ENCODE measurements at regions not wholly inside any gene's neighbourhood (a gene's known extent, or its start where the extent isn't known, plus 50 kb on each side); places are given as distances from the start of the nearest gene placed in this dataset.

DNA sequence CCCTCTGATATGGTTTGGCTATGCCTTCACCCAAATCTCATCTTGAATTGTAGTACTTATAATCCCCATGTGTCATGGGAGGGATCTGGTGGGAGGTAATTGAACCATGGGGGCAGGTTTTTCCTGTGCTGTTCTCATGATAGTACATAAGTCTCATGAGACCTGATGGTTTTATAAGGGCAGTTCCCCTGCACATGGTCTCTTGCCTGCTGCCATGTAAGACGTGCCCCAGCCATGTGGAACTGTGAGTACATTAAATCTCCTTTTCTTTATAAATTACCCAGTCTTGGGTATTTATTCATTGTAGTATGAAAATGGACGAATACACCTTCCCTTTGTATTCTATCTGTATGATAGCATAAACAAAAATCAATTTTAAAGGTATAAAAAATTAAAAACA is 333.4 kb upstream of the FBXO33 start:
- no peaks in the 10 kb centered on the region for H4K20me1 ChIP-seq (ENCODE audit: insufficient read depth, low read length)
- Mint-ChIP-seq H3K4me3 (no peak overlapping the region), H3K9me3 (peaks cover 0 to 6% (median 0%) of the 10 kb centered on the region in 7 donors), H3K36me3 (no peaks in the 10 kb centered on the region), H3K4me1 (peaks cover 5% of the 10 kb centered on the region), H3K27me3 (ENCODE audit: low read depth in 3 of 3) (peaks cover 0 to 2% (median 0%) of the 10 kb centered on the region in 3 donors), H3K27ac (no peak overlapping the region)
- H3K4me1 ChIP-seq (ENCODE audit: control insufficient read depth in 1 of 2, insufficient read depth in 2 of 2, low read length in 2 of 2), result no peaks in the 10 kb centered on the region
- H3K4me2 ChIP-seq (replicated peaks; ENCODE audit: extremely low read depth, low read length, poor library complexity, severe bottlenecking), result no peak overlapping the region
- H3K36me3 ChIP-seq (replicated peaks in 1 of 2; ENCODE audit: control insufficient read depth in 1 of 2, insufficient read depth in 2 of 2, low read length in 2 of 2), result no peaks in the 10 kb centered on the region
- H3K9me3 ChIP-seq (replicated peaks in 1 of 2; ENCODE audit: control insufficient read depth in 1 of 2, insufficient read depth in 1 of 2, low read length in 2 of 2), result no peaks in the 10 kb centered on the region
- TF ChIP-seq, protein P1, sequence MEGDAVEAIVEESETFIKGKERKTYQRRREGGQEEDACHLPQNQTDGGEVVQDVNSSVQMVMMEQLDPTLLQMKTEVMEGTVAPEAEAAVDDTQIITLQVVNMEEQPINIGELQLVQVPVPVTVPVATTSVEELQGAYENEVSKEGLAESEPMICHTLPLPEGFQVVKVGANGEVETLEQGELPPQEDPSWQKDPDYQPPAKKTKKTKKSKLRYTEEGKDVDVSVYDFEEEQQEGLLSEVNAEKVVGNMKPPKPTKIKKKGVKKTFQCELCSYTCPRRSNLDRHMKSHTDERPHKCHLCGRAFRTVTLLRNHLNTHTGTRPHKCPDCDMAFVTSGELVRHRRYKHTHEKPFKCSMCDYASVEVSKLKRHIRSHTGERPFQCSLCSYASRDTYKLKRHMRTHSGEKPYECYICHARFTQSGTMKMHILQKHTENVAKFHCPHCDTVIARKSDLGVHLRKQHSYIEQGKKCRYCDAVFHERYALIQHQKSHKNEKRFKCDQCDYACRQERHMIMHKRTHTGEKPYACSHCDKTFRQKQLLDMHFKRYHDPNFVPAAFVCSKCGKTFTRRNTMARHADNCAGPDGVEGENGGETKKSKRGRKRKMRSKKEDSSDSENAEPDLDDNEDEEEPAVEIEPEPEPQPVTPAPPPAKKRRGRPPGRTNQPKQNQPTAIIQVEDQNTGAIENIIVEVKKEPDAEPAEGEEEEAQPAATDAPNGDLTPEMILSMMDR (IDR thresholded peaks at IDR 0.05), result no peak
- H3K4me3 ChIP-seq (replicated peaks in 1 of 3; ENCODE audit: low read depth in 2 of 3, low read length in 3 of 3), result no peak overlapping the region
- no CpG with 5 or more reads among the region's 2 CpGs for WGBS (ENCODE audit: insufficient coverage)
- H2AFZ ChIP-seq (ENCODE audit: insufficient read depth, low read depth, low read length, poor library complexity, severe bottlenecking), result no peak overlapping the region
- H3K27me3 ChIP-seq (ENCODE audit: control insufficient read depth in 2 of 2, insufficient read depth in 2 of 2, low read length in 2 of 2), result no peaks in the 10 kb centered on the region
- H3K9ac ChIP-seq (ENCODE audit: insufficient read depth, low read length, poor library complexity, severe bottlenecking), result no peak overlapping the region
- intact Hi-C loops (cut with micrococcal nuclease), result no loop called here
- DNase-seq, result no peak
- H3K27ac ChIP-seq (ENCODE audit: low read depth in 1 of 2, low read length in 2 of 2), result no peak overlapping the region
- H3K79me2 ChIP-seq (ENCODE audit: insufficient read depth, low read length), result no peaks in the 10 kb centered on the region

DNA sequence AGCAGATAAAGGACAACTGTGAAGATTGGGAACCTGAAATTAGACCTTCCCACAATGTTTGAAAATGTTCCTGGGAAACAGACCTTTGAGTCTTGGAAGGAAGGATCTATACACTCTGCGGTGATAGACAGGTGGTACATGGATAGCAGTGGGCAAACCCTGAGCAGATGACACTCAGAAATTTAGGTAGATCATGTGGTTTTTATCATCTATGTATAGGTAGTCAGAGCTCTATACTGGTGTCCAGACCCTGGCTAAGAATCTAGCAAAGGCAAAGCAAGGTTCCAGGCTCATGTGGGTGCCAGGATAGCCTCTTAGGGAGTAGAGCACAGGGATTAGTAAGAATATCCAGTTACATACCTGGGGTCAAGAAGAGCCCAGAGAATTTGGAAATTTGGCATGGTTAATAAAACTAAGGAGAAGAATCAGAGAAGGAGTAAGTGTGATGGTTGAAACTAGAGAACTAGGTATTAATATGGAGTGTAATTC is 331.2 kb upstream of the FBXO33 start:
- H4K20me1 ChIP-seq (ENCODE audit: insufficient read depth, low read length), result no peaks in the 10 kb centered on the region
- no peak for DNase-seq
- no peak overlapping the region for H3K9ac ChIP-seq (ENCODE audit: insufficient read depth, low read length, poor library complexity, severe bottlenecking)
- 100% methylated on average over 1 of the region's 1 CpG for WGBS (ENCODE audit: insufficient coverage)
- peaks cover 0 to 2% (median 0%) of the 10 kb centered on the region in 3 donors for H3K27me3 Mint-ChIP-seq (ENCODE audit: low read depth in 3 of 3)
- H3K36me3 ChIP-seq (replicated peaks in 1 of 2; ENCODE audit: control insufficient read depth in 1 of 2, insufficient read depth in 2 of 2, low read length in 2 of 2), result no peaks in the 10 kb centered on the region
- no peaks in the 10 kb centered on the region for H3K36me3 Mint-ChIP-seq
- TF ChIP-seq, protein P1 (IDR thresholded peaks at IDR 0.05), result no peak
- no peaks in the 10 kb centered on the region for H3K9me3 ChIP-seq (replicated peaks in 1 of 2; ENCODE audit: control insufficient read depth in 1 of 2, insufficient read depth in 1 of 2, low read length in 2 of 2)
- no peaks in the 10 kb centered on the region for H3K27me3 ChIP-seq (ENCODE audit: control insufficient read depth in 2 of 2, insufficient read depth in 2 of 2, low read length in 2 of 2)
- no peak overlapping the region for H3K27ac Mint-ChIP-seq
- H3K4me3 ChIP-seq (replicated peaks in 1 of 3; ENCODE audit: low read depth in 2 of 3, low read length in 3 of 3), result no peak overlapping the region
- no peak overlapping the region for H2AFZ ChIP-seq (ENCODE audit: insufficient read depth, low read depth, low read length, poor library complexity, severe bottlenecking)
- H3K4me1 Mint-ChIP-seq, result peaks cover 5% of the 10 kb centered on the region
- no peak overlapping the region for H3K4me2 ChIP-seq (replicated peaks; ENCODE audit: extremely low read depth, low read length, poor library complexity, severe bottlenecking)
- intact Hi-C loops (cut with micrococcal nuclease), result no loop called here
- no peak overlapping the region for H3K4me3 Mint-ChIP-seq
- peaks cover 0 to 6% (median 0%) of the 10 kb centered on the region in 7 donors for H3K9me3 Mint-ChIP-seq
- H3K79me2 ChIP-seq (ENCODE audit: insufficient read depth, low read length), result no peaks in the 10 kb centered on the region
- H3K27ac ChIP-seq (ENCODE audit: low read depth in 1 of 2, low read length in 2 of 2), result no peak overlapping the region
- no peaks in the 10 kb centered on the region for H3K4me1 ChIP-seq (ENCODE audit: control insufficient read depth in 1 of 2, insufficient read depth in 2 of 2, low read length in 2 of 2)
